ENCODE measurements at regions not wholly inside any gene's neighbourhood (a gene's known extent, or its start where the extent isn't known, plus 50 kb on each side); places are given as distances from the start of the nearest gene placed in this dataset.

DNA sequence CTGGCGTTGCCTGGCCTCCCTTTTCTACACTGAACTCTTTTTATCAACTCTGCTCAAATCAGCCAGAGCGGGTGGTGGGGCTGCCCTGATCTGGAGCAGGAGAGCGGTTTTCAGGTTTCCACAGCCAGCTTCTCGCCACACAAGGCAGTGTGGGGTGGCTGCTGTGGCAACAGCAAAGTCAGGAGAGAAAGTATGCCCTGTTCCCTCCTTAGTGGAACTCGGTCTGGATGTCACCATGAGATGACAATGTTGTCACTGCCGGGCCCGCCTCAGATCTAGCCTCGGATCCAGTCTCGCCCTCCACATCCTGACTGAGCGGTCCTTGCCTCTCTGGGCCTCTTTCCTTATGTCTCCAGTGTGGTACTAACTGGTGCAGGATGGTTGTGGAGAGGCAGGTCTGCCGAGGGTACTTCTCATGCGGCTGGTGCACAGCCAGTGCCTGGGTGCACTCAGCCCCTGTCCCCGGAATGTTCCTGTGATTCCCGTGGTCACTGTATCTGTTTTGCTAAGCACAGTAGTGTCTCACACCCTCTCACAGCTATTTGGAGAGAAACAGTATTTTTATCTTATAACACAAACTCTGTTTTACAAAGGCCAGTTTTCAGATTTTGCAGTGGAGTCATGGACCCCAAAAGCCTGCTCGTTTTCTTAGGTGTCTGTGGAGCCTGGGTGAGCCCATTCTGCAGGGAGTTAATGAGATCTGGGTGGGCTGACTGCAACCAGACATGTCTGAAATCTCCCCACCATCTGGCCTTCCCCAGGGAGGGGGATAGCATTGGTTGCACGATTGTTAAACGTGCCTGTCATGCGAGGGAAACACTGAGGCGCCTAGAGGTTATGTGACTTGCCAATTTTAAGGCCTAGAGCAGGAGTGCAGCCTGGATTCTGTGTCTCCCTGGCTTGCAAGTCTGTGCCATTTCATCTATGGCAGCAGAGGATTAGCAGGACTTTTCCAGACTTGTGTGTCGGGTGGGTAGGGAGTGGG, 261.1 kb upstream of the AGAP1 start:
- no peak for TF ChIP-seq POLR2AphosphoS5 (IDR thresholded peaks at IDR 0.05; ENCODE audit: low read depth, low read length)
- TF ChIP-seq POLR2A (IDR thresholded peaks at IDR 0.05; ENCODE audit: low read depth, low read length) = no peak
